H9 (cell line): ENCODE measurements at regions not wholly inside any gene's neighbourhood (a gene's known extent, or its start where the extent isn't known, plus 50 kb on each side); places are given as distances from the start of the nearest gene placed in this dataset.

ENCODE experiments used
- DNase-seq: peaks from one replicate; pipeline ENCODE4 v3.0.0-alpha.2; 2017
- H2AFZ ChIP-seq: one replicate; pipeline ENCODE4 v1.6.1; 2013; ENCODE audit warnings: mild to moderate bottlenecking, low read length, control low read depth, moderate library complexity
- H2AK5ac ChIP-seq: 2 replicates; pipeline ENCODE4 v1.6.1; 2013; ENCODE audit warnings: low read length, control low read depth, mixed read lengths; ENCODE audit not compliant: insufficient read length
- H2BK120ac ChIP-seq: one replicate; pipeline ENCODE4 v1.6.1; 2013; ENCODE audit warnings: low read depth, mild to moderate bottlenecking, low read length, control low read depth, inconsistent platforms; ENCODE audit not compliant: poor library complexity, severe bottlenecking
- H2BK12ac ChIP-seq: 2 replicates; pipeline ENCODE4 v1.6.1; 2013; ENCODE audit warnings: low read length, control low read depth, mixed read lengths, low read depth; ENCODE audit not compliant: insufficient read length
- H2BK15ac ChIP-seq: 2 replicates; pipeline ENCODE4 v1.6.1; 2013; ENCODE audit warnings: low read depth, low read length, control low read depth
- H2BK20ac ChIP-seq: one replicate; pipeline ENCODE4 v1.6.1; 2013; ENCODE audit warnings: low read depth, mild to moderate bottlenecking, low read length, control low read depth, inconsistent platforms; ENCODE audit not compliant: poor library complexity, severe bottlenecking
- H2BK5ac ChIP-seq: 2 replicates; pipeline ENCODE4 v1.6.1; 2013; ENCODE audit warnings: low read length, control low read depth, mixed read lengths; ENCODE audit not compliant: insufficient read length
- H3K14ac ChIP-seq: 2 replicates; pipeline ENCODE4 v1.6.1; 2013; ENCODE audit warnings: low read length, control low read depth; ENCODE audit not compliant: insufficient read depth
- H3K18ac ChIP-seq: 2 replicates; pipeline ENCODE4 v1.6.1; 2013; ENCODE audit warnings: low read depth, mild to moderate bottlenecking, mixed read lengths, low read length, control low read depth; ENCODE audit not compliant: insufficient read length
- H3K23ac ChIP-seq: 2 replicates; pipeline ENCODE4 v1.6.1; 2013; ENCODE audit warnings: low read length, control low read depth, mixed read lengths, low read depth; ENCODE audit not compliant: insufficient read length
- H3K23me2 ChIP-seq: 2 replicates; pipeline ENCODE4 v1.6.1; 2013; ENCODE audit warnings: low read depth, mild to moderate bottlenecking, mixed read lengths, low read length, control low read depth; ENCODE audit not compliant: insufficient read length, poor library complexity, severe bottlenecking
- H3K27ac ChIP-seq: 2 replicates; pipeline ENCODE4 v1.5.1; 2013; ENCODE audit warnings: low read length, control low read depth, mixed read lengths, low read depth; ENCODE audit not compliant: insufficient read length
- H3K27me3 ChIP-seq: 2 replicates; pipeline ENCODE4 v1.6.1; 2013; ENCODE audit warnings: low read length, control low read depth, inconsistent platforms; ENCODE audit not compliant: insufficient read depth
- H3K4ac ChIP-seq: 2 replicates; pipeline ENCODE4 v1.6.1; 2013; ENCODE audit warnings: low read depth, mild to moderate bottlenecking, control low read depth, inconsistent platforms, low read length, moderate library complexity
- H3K4me1 ChIP-seq: 2 replicates; pipeline ENCODE4 v1.6.1; 2013; ENCODE audit warnings: low read length, control low read depth, inconsistent platforms; ENCODE audit not compliant: insufficient read depth
- H3K4me2 ChIP-seq: 2 replicates; pipeline ENCODE4 v1.6.1; 2013; ENCODE audit warnings: low read length, control low read depth, mixed read lengths; ENCODE audit not compliant: insufficient read length, insufficient read depth
- H3K56ac ChIP-seq: 2 replicates; pipeline ENCODE4 v1.6.1; 2013; ENCODE audit warnings: low read depth, mild to moderate bottlenecking, mixed read lengths, low read length, control low read depth; ENCODE audit not compliant: insufficient read length
- H3K79me1 ChIP-seq: 2 replicates; pipeline ENCODE4 v1.6.1; 2013; ENCODE audit warnings: low read depth, mild to moderate bottlenecking, moderate library complexity, low read length, control low read depth, inconsistent platforms; ENCODE audit not compliant: insufficient read depth, poor library complexity, severe bottlenecking
- H3K79me2 ChIP-seq: 2 replicates; pipeline ENCODE4 v1.6.1; 2013; ENCODE audit warnings: low read length, control low read depth, inconsistent platforms; ENCODE audit not compliant: insufficient read depth
- H3K9ac ChIP-seq: 2 replicates; pipeline ENCODE4 v1.6.1; 2013; ENCODE audit warnings: low read length, control low read depth, mixed read lengths; ENCODE audit not compliant: insufficient read length; ENCODE audit errors: extremely low read depth
- H3K9me3 ChIP-seq: one replicate; pipeline ENCODE4 v1.6.1; 2013; ENCODE audit warnings: low read depth, low read length, inconsistent platforms; ENCODE audit not compliant: control insufficient read depth
- H3T11ph ChIP-seq: one replicate; pipeline ENCODE4 v1.6.1; 2013; ENCODE audit warnings: mild to moderate bottlenecking, low read length, control low read depth, inconsistent platforms
- H4K20me1 ChIP-seq: one replicate; pipeline ENCODE4 v1.6.1; 2013; ENCODE audit not compliant: control insufficient read depth, insufficient read length, insufficient read depth
- H4K5ac ChIP-seq: 2 replicates; pipeline ENCODE4 v1.6.1; 2013; ENCODE audit warnings: low read depth, mild to moderate bottlenecking, mixed read lengths, low read length, control low read depth; ENCODE audit not compliant: insufficient read length
- H4K8ac ChIP-seq: replicated peaks from 2 replicates; pipeline ENCODE4 v1.6.1; 2013; ENCODE audit warnings: low read length, control low read depth, mixed read lengths, low read depth; ENCODE audit not compliant: insufficient read length
- H4K91ac ChIP-seq: 2 replicates; pipeline ENCODE4 v1.6.1; 2013; ENCODE audit warnings: low read depth, mild to moderate bottlenecking, moderate library complexity, mixed read lengths, low read length, control low read depth; ENCODE audit not compliant: insufficient read length
- H3K27ac Mint-ChIP-seq, 3 experiments: 2 replicates in 2 of 3; 3 replicates in 1 of 3; pipeline ENCODE4 v1.8.0; 2020 to 2021; ENCODE audit warnings: mixed read lengths in 3 of 3, mild to moderate bottlenecking in 1 of 3, moderate library complexity in 1 of 3
- H3K27me3 Mint-ChIP-seq: 2 replicates; pipeline ENCODE4 v1.8.0; 2021; ENCODE audit warnings: low read depth, mild to moderate bottlenecking, moderate library complexity, mixed read lengths
- H3K36me3 Mint-ChIP-seq, 3 experiments: 2 replicates in 2 of 3; 3 replicates in 1 of 3; pipeline ENCODE4 v1.8.0; 2020 to 2021; ENCODE audit warnings: low read depth in 3 of 3, mixed read lengths in 3 of 3; ENCODE audit not compliant: insufficient read depth in 1 of 3
- H3K4me1 Mint-ChIP-seq, 2 experiments: 2 replicates each; pipeline ENCODE4 v1.8.0; 2020; ENCODE audit warnings: mixed read lengths in 2 of 2
- H3K4me3 Mint-ChIP-seq, 2 experiments: 2 replicates in 1 of 2; 3 replicates in 1 of 2; pipeline ENCODE4 v1.8.0; 2020 to 2021; ENCODE audit warnings: mild to moderate bottlenecking in 2 of 2, mixed read lengths in 2 of 2, moderate library complexity in 1 of 2
- H3K9me3 Mint-ChIP-seq, 2 experiments: 2 replicates in 1 of 2; 3 replicates in 1 of 2; pipeline ENCODE4 v1.8.0; 2020; ENCODE audit warnings: mild to moderate bottlenecking in 2 of 2, mixed read lengths in 2 of 2, moderate library complexity in 1 of 2
- WGBS: extraction: QIAGEN DNeasy Blood & Tissue Kit; methylation state at CpG from one replicate; pipeline ENCODE4 v1.1.7; 2013; ENCODE audit warnings: missing lambda C conversion rate, low lambda C conversion rate, mixed read lengths; ENCODE audit not compliant: insufficient read length; ENCODE audit errors: extremely low coverage; 5-methylcytosine and 5-hydroxymethylcytosine counted together
- TF ChIP-seq, protein P1 (sequence below): fragments of 200-600 bp; sonication (generic); conservative IDR thresholded peaks from 3 replicates; pipeline ENCODE4 v1.8.0; 2021; ENCODE audit warnings: antibody characterized with exemption, mild to moderate bottlenecking

- Histone ChIP-seq H3K27ac (no peak overlapping the region), H3K23ac (no peak overlapping the region), H2BK12ac (no peak overlapping the region), H3K4me1 (peaks cover 9% of the 10 kb centered on the region; the same call in 1 of the 2 replicates), H3T11ph (no peak overlapping the region), H3K9me3 (no peaks in the 10 kb centered on the region), H3K79me1 (no peaks in the 10 kb centered on the region), H2BK5ac (no peak overlapping the region), H2AFZ (no peak overlapping the region), H2BK120ac (no peak overlapping the region), H4K20me1 (no peaks in the 10 kb centered on the region), H2BK20ac (no peak overlapping the region), H4K5ac (no peak overlapping the region), H3K56ac (no peak overlapping the region), H3K18ac (no peak overlapping the region), H3K27me3 (no peaks in the 10 kb centered on the region), H3K23me2 (no peaks in the 10 kb centered on the region), H4K91ac (no peak overlapping the region), H2BK15ac (no peak overlapping the region), H4K8ac (no peak overlapping the region), H3K4me2 (no peak overlapping the region), H3K4ac (no peak overlapping the region), H3K79me2 (no peaks in the 10 kb centered on the region), H3K9ac (no peak overlapping the region), H3K14ac (no peak overlapping the region), H2AK5ac (no peak overlapping the region)
- Mint-ChIP-seq H3K4me3 (no peak overlapping the region), H3K27me3 (peaks cover 2% of the 10 kb centered on the region), H3K27ac (no peak overlapping the region; a peak in 1 of 7 replicates), H3K4me1 (peaks cover 44 to 49% of the 10 kb centered on the region in 2 experiments), H3K36me3 (no peaks in the 10 kb centered on the region), H3K9me3 (no peaks in the 10 kb centered on the region; a peak in 1 of 5 replicates)
- TF ChIP-seq, protein P1, sequence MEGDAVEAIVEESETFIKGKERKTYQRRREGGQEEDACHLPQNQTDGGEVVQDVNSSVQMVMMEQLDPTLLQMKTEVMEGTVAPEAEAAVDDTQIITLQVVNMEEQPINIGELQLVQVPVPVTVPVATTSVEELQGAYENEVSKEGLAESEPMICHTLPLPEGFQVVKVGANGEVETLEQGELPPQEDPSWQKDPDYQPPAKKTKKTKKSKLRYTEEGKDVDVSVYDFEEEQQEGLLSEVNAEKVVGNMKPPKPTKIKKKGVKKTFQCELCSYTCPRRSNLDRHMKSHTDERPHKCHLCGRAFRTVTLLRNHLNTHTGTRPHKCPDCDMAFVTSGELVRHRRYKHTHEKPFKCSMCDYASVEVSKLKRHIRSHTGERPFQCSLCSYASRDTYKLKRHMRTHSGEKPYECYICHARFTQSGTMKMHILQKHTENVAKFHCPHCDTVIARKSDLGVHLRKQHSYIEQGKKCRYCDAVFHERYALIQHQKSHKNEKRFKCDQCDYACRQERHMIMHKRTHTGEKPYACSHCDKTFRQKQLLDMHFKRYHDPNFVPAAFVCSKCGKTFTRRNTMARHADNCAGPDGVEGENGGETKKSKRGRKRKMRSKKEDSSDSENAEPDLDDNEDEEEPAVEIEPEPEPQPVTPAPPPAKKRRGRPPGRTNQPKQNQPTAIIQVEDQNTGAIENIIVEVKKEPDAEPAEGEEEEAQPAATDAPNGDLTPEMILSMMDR: no peak
- no peak for DNase-seq
- no CpG with 5 or more reads among the region's 8 CpGs for WGBS
These were observed 305.4 kb downstream of the MAF start for GRCh38 chr16:79295162-79295561.
